ENCODE measurements at regions not wholly inside any gene's neighbourhood (a gene's known extent, or its start where the extent isn't known, plus 50 kb on each side); places are given as distances from the start of the nearest gene placed in this dataset.

GRCh38 chr10:33594475-33594874 lies 260.0 kb upstream of the NRP1 start:
- Histone ChIP-seq H3K18ac (ENCODE audit: extremely low read depth, low read length) (no peak overlapping the region), H3K9me3 (ENCODE audit: insufficient read depth in 2 of 2, low read depth in 1 of 2, low read length in 1 of 2) (peaks cover 0 to 7% of the 10 kb centered on the region in 2 experiments; a peak in 1 of 4 replicates), H4K20me1 (replicated peaks in 1 of 2; ENCODE audit: control insufficient read depth in 1 of 2, insufficient read depth in 2 of 2, low read length in 2 of 2) (no peaks in the 10 kb centered on the region), H3K79me1 (ENCODE audit: low read depth, low read length) (no peaks in the 10 kb centered on the region), H3K23ac (ENCODE audit: insufficient read length) (no peak overlapping the region), H4K8ac (ENCODE audit: extremely low read depth, insufficient read depth, low read length) (no peak overlapping the region), H3K9ac (replicated peaks in 1 of 4; ENCODE audit: extremely low read depth in 1 of 4, low read depth in 3 of 4, low read length in 3 of 4) (no peak overlapping the region), H3K4ac (replicated peaks; ENCODE audit: insufficient read length, low read depth, low read length) (no peak overlapping the region), H2BK12ac (ENCODE audit: low read depth, low read length) (no peak overlapping the region), H4K91ac (replicated peaks; ENCODE audit: insufficient read length, low read length) (no peak overlapping the region), H2BK20ac (ENCODE audit: low read length) (no peak overlapping the region), H3K4me2 (ENCODE audit: insufficient read depth in 1 of 2, low read depth in 2 of 2, low read length in 2 of 2) (no peak overlapping the region), H4K5ac (ENCODE audit: insufficient read length, low read depth, low read length) (no peak overlapping the region), H3K56ac (replicated peaks; ENCODE audit: insufficient read length, low read depth, low read length) (no peak overlapping the region), H2BK5ac (ENCODE audit: low read depth, low read length) (no peak overlapping the region), H3K79me2 (ENCODE audit: control insufficient read depth in 1 of 2, insufficient read depth in 2 of 2, low read length in 2 of 2) (no peaks in the 10 kb centered on the region), H3K27me3 (replicated peaks in 1 of 4; ENCODE audit: control insufficient read depth in 3 of 4, extremely low read depth in 1 of 4, insufficient read depth in 3 of 4, low read length in 3 of 4) (no peaks in the 10 kb centered on the region), H3K27ac (ENCODE audit: low read depth, low read length) (no peak overlapping the region), H3K4me1 (replicated peaks in 1 of 4; ENCODE audit: control insufficient read depth in 3 of 4, insufficient read depth in 4 of 4, low read length in 3 of 4) (no peaks in the 10 kb centered on the region), H2AFZ (ENCODE audit: low read length) (no peak overlapping the region), H3K23me2 (ENCODE audit: low read depth, low read length) (no peaks in the 10 kb centered on the region), H2AK5ac (ENCODE audit: low read depth, low read length) (no peak overlapping the region), H2BK120ac (replicated peaks; ENCODE audit: low read depth, low read length) (no peak overlapping the region), H3K4me3 (ENCODE audit: extremely low read depth in 1 of 4, insufficient read depth in 2 of 4, low read depth in 3 of 4, low read length in 4 of 4) (no peak overlapping the region), H3K14ac (ENCODE audit: insufficient read length) (no peak overlapping the region), H2BK15ac (ENCODE audit: low read length) (no peak overlapping the region), H3K36me3 (ENCODE audit: control insufficient read depth in 2 of 4, insufficient read depth in 4 of 4, low read length in 3 of 4) (no peaks in the 10 kb centered on the region)
- no peak for TF ChIP-seq JUND (IDR thresholded peaks at IDR 0.05; ENCODE audit: low read length)
- no peak for TF ChIP-seq CHD1 (IDR thresholded peaks at IDR 0.05; ENCODE audit: low read depth, low read length)
- TF ChIP-seq JUN (IDR thresholded peaks at IDR 0.05; ENCODE audit: low read depth, low read length) = no peak
- no peak for TF ChIP-seq SP1 (IDR thresholded peaks at IDR 0.05; ENCODE audit: low read depth, low read length)
- no peak for TF ChIP-seq POU5F1 (IDR thresholded peaks at IDR 0.05; ENCODE audit: low read depth, low read length)
- TF ChIP-seq YY1 (IDR thresholded peaks at IDR 0.05; ENCODE audit: low read depth, low read length) = no peak
- no peak for TF ChIP-seq POLR2AphosphoS5 (IDR thresholded peaks at IDR 0.05; ENCODE audit: low read depth, low read length)
- no peak for TF ChIP-seq CEBPB (IDR thresholded peaks at IDR 0.05; ENCODE audit: low read depth, low read length)
- TF ChIP-seq HDAC6 (IDR thresholded peaks at IDR 0.05; ENCODE audit: low read depth, low read length) = no peak
- TF ChIP-seq KDM5A (IDR thresholded peaks at IDR 0.05; ENCODE audit: low read length) = no peak
- DNase-seq (ENCODE audit: low read depth in 1 of 2, low spot score in 2 of 2) = no peak
- ChIA-PET CTCF (ENCODE audit: partially characterized antibody) (interaction anchor here (0.7 kb wide), 1 partner anchor 266 kb away, joined by 3 read pairs; no protein-coding TSS in a partner anchor), POLR2A (ENCODE audit: partially characterized antibody) (no interaction called here)
- 94% methylated on average over 8 of the region's 8 CpGs; no CpG with 5 or more reads in 1 of the 2 experiments for WGBS, 2 experiments (ENCODE audit: extremely low coverage in 1 of 2, insufficient coverage in 1 of 2, insufficient read length in 1 of 2, insufficient replicate concordance in 2 of 2, low coverage in 1 of 2, low lambda C conversion rate in 2 of 2, missing lambda C conversion rate in 1 of 2)
- FAIRE-seq = no peak

Data from H1 (cell line).